ENCODE measurements at regions not wholly inside any gene's neighbourhood (a gene's known extent, or its start where the extent isn't known, plus 50 kb on each side); places are given as distances from the start of the nearest gene placed in this dataset.

- Histone ChIP-seq H3K4me3 (no peak overlapping the region), H3K36me3 (ENCODE audit: control insufficient read depth, insufficient read depth, low read length) (no peaks in the 10 kb centered on the region), H3K79me2 (ENCODE audit: control insufficient read depth, insufficient read depth, low read length) (no peaks in the 10 kb centered on the region), H3K9me3 (replicated peaks; ENCODE audit: control insufficient read depth, insufficient read depth, low read depth, low read length) (no peaks in the 10 kb centered on the region), H4K20me1 (replicated peaks; ENCODE audit: control insufficient read depth, insufficient read depth, low read length) (no peaks in the 10 kb centered on the region), H3K9ac (ENCODE audit: insufficient read depth in 1 of 2, low read depth in 2 of 2, low read length in 2 of 2) (no peak overlapping the region), H2AFZ (ENCODE audit: low read depth, low read length) (no peak overlapping the region), H3K4me1 (replicated peaks in 1 of 2; ENCODE audit: control insufficient read depth in 2 of 2, insufficient read depth in 2 of 2, low read length in 2 of 2) (no peaks in the 10 kb centered on the region), H3K27me3 (ENCODE audit: control insufficient read depth in 2 of 2, insufficient read depth in 2 of 2, low read length in 2 of 2) (no peaks in the 10 kb centered on the region), H3K9me1 (ENCODE audit: control insufficient read depth, insufficient read depth, low read length) (no peaks in the 10 kb centered on the region), H3K27ac (ENCODE audit: extremely low read depth, low read depth, low read length) (no peak overlapping the region), H3K4me2 (ENCODE audit: insufficient read depth, low read length) (no peak overlapping the region)
- WGBS (ENCODE audit: insufficient coverage, low coverage, missing lambda C conversion rate): 0% methylated on average over 1 of the region's 1 CpG
- DNase-seq (ENCODE audit: extremely low read depth in 1 of 4, low spot score in 3 of 4) (no peak), ATAC-seq (no peak), FAIRE-seq (no peak)
- POLR2A ChIA-PET: no interaction called here
- TF ChIP-seq RAD51 (IDR thresholded peaks at IDR 0.05; ENCODE audit: borderline replicate concordance, low read depth) (no peak), ZNF518B (CRISPR knock-in tag; IDR thresholded peaks at IDR 0.05) (no peak), DLX4 (CRISPR knock-in tag; IDR thresholded peaks at IDR 0.05) (no peak), NR2C1 (IDR thresholded peaks at IDR 0.05) (no peak), NR2C1 (tag; IDR thresholded peaks at IDR 0.05) (no peak), RUNX1 (IDR thresholded peaks at IDR 0.05; ENCODE audit: low read depth) (no peak), ZFP1 (CRISPR knock-in tag; IDR thresholded peaks at IDR 0.05) (no peak), NCOA6 (IDR thresholded peaks at IDR 0.05) (no peak), TFAM (CRISPR knock-in tag; conservative IDR thresholded peaks at IDR 0.05) (no peak), BRF1 (IDR thresholded peaks at IDR 0.05; ENCODE audit: borderline replicate concordance, extremely low read depth, insufficient read length) (no peak), JUN (IDR thresholded peaks at IDR 0.05; ENCODE audit: borderline replicate concordance, low read depth, low read length) (no peak), JUN (CRISPR knock-in tag; IDR thresholded peaks at IDR 0.05; ENCODE audit: borderline replicate concordance) (no peak), FOXO4 (CRISPR knock-in tag; IDR thresholded peaks at IDR 0.05) (no peak), ZNF764 (CRISPR knock-in tag; IDR thresholded peaks at IDR 0.05; ENCODE audit: low read depth) (no peak), MCM3 (IDR thresholded peaks at IDR 0.05) (no peak), SMARCB1 (IDR thresholded peaks at IDR 0.05; ENCODE audit: insufficient read length, low read depth) (no peak), TAF9B (IDR thresholded peaks at IDR 0.05; ENCODE audit: partially characterized antibody) (no peak), RFX5 (IDR thresholded peaks at IDR 0.05; ENCODE audit: low read depth, low read length) (no peak)
- no TSS peak for BruUV-seq (replicated peaks)
- intact Hi-C loops (cut with micrococcal nuclease) (no loop called here), in situ Hi-C loops (cut with MboI) (no loop called here)
- CTCF ChIA-PET (ENCODE audit: low intra/inter-chr PET ratio): no interaction called here
Measured at GRCh38 chr14:45786266-45786665, 533.3 kb upstream of the MIS18BP1 start.
